ENCODE measurements at regions not wholly inside any gene's neighbourhood (a gene's known extent, or its start where the extent isn't known, plus 50 kb on each side); places are given as distances from the start of the nearest gene placed in this dataset.

- no peak for FAIRE-seq
- Histone ChIP-seq H3K4me3 (ENCODE audit: control insufficient read depth in 2 of 3, extremely low read depth in 1 of 3, insufficient read depth in 2 of 3, low read depth in 1 of 3, low read length in 3 of 3) (no peak overlapping the region), H2AFZ (ENCODE audit: control insufficient read depth, low read length) (no peak overlapping the region), H3K27me3 (ENCODE audit: control insufficient read depth, extremely low read depth, insufficient read depth, low read length) (no peaks in the 10 kb centered on the region), H3K27ac (ENCODE audit: control insufficient read depth, insufficient read depth, low read length) (no peak overlapping the region), H3K9ac (ENCODE audit: control insufficient read depth, extremely low read depth, insufficient read depth, low read length) (no peak overlapping the region), H3K9me1 (ENCODE audit: control insufficient read depth, extremely low read depth, insufficient read depth, low read length) (no peaks in the 10 kb centered on the region), H4K20me1 (ENCODE audit: control insufficient read depth, extremely low read depth, insufficient read depth, low read length) (no peaks in the 10 kb centered on the region), H3K79me2 (ENCODE audit: control insufficient read depth, insufficient read depth, low read length) (no peaks in the 10 kb centered on the region), H3K9me3 (ENCODE audit: control insufficient read depth, low read depth, low read length) (no peaks in the 10 kb centered on the region), H3K4me2 (ENCODE audit: control insufficient read depth, extremely low read depth, insufficient read depth, low read depth, low read length) (no peak overlapping the region), H3K4me1 (ENCODE audit: control insufficient read depth, extremely low read depth, insufficient read depth, low read length) (no peaks in the 10 kb centered on the region), H3K36me3 (ENCODE audit: control insufficient read depth in 2 of 2, extremely low read depth in 1 of 2, insufficient read depth in 2 of 2, low read length in 2 of 2) (no peaks in the 10 kb centered on the region)
- no peak for TF ChIP-seq EZH2 (IDR thresholded peaks at IDR 0.05; ENCODE audit: low read length)
- TF ChIP-seq CTCF (optimal IDR thresholded peaks at IDR 0.05 in 1 of 3, IDR thresholded peaks at IDR 0.05 in 1 of 3, conservative IDR thresholded peaks at IDR 0.05 in 1 of 3; ENCODE audit: extremely low read depth in 1 of 3, insufficient read depth in 2 of 3, low read length in 3 of 3), result no peak
- DNase-seq (ENCODE audit: low read depth, low spot score), result no peak
- dilution Hi-C loops (cut with MboI; ENCODE audit: extremely low pct_ligation_motif_present, low sequenced_read_pairs), result no loop called here
These were observed 720.2 kb upstream of the C9orf72 start for GRCh38 chr9:28293369-28294090.

GRCh38 chr9:28301281-28301680 lies 728.0 kb upstream of the C9orf72 start:
- Histone ChIP-seq H2AFZ (ENCODE audit: control insufficient read depth, low read length) (no peak overlapping the region), H3K4me3 (ENCODE audit: control insufficient read depth in 2 of 3, extremely low read depth in 1 of 3, insufficient read depth in 2 of 3, low read depth in 1 of 3, low read length in 3 of 3) (no peak overlapping the region), H3K9me1 (ENCODE audit: control insufficient read depth, extremely low read depth, insufficient read depth, low read length) (no peaks in the 10 kb centered on the region), H3K9ac (ENCODE audit: control insufficient read depth, extremely low read depth, insufficient read depth, low read length) (no peak overlapping the region), H4K20me1 (ENCODE audit: control insufficient read depth, extremely low read depth, insufficient read depth, low read length) (no peaks in the 10 kb centered on the region), H3K4me2 (ENCODE audit: control insufficient read depth, extremely low read depth, insufficient read depth, low read depth, low read length) (no peak overlapping the region), H3K79me2 (ENCODE audit: control insufficient read depth, insufficient read depth, low read length) (no peaks in the 10 kb centered on the region), H3K27me3 (ENCODE audit: control insufficient read depth, extremely low read depth, insufficient read depth, low read length) (no peaks in the 10 kb centered on the region), H3K27ac (ENCODE audit: control insufficient read depth, insufficient read depth, low read length) (no peak overlapping the region), H3K36me3 (ENCODE audit: control insufficient read depth in 2 of 2, extremely low read depth in 1 of 2, insufficient read depth in 2 of 2, low read length in 2 of 2) (no peaks in the 10 kb centered on the region), H3K9me3 (ENCODE audit: control insufficient read depth, low read depth, low read length) (no peaks in the 10 kb centered on the region), H3K4me1 (ENCODE audit: control insufficient read depth, extremely low read depth, insufficient read depth, low read length) (no peaks in the 10 kb centered on the region)
- no peak for DNase-seq (ENCODE audit: low read depth, low spot score)
- dilution Hi-C loops (cut with MboI; ENCODE audit: extremely low pct_ligation_motif_present, low sequenced_read_pairs), result no loop called here
- TF ChIP-seq CTCF (optimal IDR thresholded peaks at IDR 0.05 in 1 of 3, IDR thresholded peaks at IDR 0.05 in 1 of 3, conservative IDR thresholded peaks at IDR 0.05 in 1 of 3; ENCODE audit: extremely low read depth in 1 of 3, insufficient read depth in 2 of 3, low read length in 3 of 3) (no peak), EZH2 (IDR thresholded peaks at IDR 0.05; ENCODE audit: low read length) (no peak)
- FAIRE-seq, result no peak

All from keratinocyte (primary cell).